K562 (cell line): ENCODE measurements at regions not wholly inside any gene's neighbourhood (a gene's known extent, or its start where the extent isn't known, plus 50 kb on each side); places are given as distances from the start of the nearest gene placed in this dataset.

Experiments used
- ATAC-seq: fragments of 200-7000 bp; cut with Tn5 transposase; 3 replicates; pipeline ENCODE4 v1.9.1; 2020; ENCODE audit warnings: moderate library complexity
- BruUV-seq: library from RNA; stranded (reverse); fragments of 400-500 nt; replicated peaks from 2 replicates; lab custom pipeline; 2021; lab: Mats Ljungman, UMichigan
- CTCF ChIA-PET: fragments of 300-600 bp; formaldehyde crosslinking; extraction: SDS; loops from one replicate; lab custom pipeline; 2021; ENCODE audit warnings: low intra/inter-chr PET ratio; lab: Yijun Ruan, JAX
- POLR2A ChIA-PET: fragments of 300-600, 350-650 bp; sonication (Branson Sonifier 250); formaldehyde crosslinking; extraction: SDS; loops from one replicate; lab custom pipeline; 2021; ENCODE audit warnings: antibody characterized with exemption, inconsistent platforms; lab: Yijun Ruan, JAX
- DNase-seq, 4 experiments: peaks; one replicate each; pipeline versions ENCODE4 v3.0.0 to v3.0.0-alpha.2; 2011 to 2018; ENCODE audit warnings: low spot score in 3 of 4, mixed read lengths in 3 of 4; ENCODE audit errors: extremely low read depth in 1 of 4
- FAIRE-seq: peaks from 2 replicates; lab custom pipeline; 2011; peaks lifted over from hg19 to GRCh38; lab: Jason Lieb, UNC
- H2AFZ ChIP-seq: 2 replicates; pipeline ENCODE4 v1.6.0; 2011; ENCODE audit warnings: low read depth, low read length, control low read depth, inconsistent platforms
- H3K27ac ChIP-seq: fragments of 200-600 bp; 3 replicates; pipeline ENCODE4 v1.8.0; 2011; ENCODE audit warnings: low read depth, mild to moderate bottlenecking, control low read depth, inconsistent platforms, low read length, moderate library complexity, mixed read lengths; ENCODE audit errors: extremely low read depth
- H3K27me3 ChIP-seq, 2 experiments: fragments of 300-600 bp in 1 of 2; 2 replicates in 1 of 2; 3 replicates in 1 of 2; pipeline versions ENCODE4 v1.6.0 to v1.8.0; 2011; ENCODE audit warnings: inconsistent platforms in 2 of 2, low read length in 2 of 2, mild to moderate bottlenecking in 1 of 2, mixed read lengths in 1 of 2, moderate library complexity in 1 of 2; ENCODE audit not compliant: control insufficient read depth in 2 of 2, insufficient read depth in 2 of 2
- H3K36me3 ChIP-seq: fragments of 300-600 bp; 3 replicates; pipeline ENCODE4 v1.8.0; 2011; ENCODE audit warnings: mild to moderate bottlenecking, low read length, inconsistent platforms; ENCODE audit not compliant: control insufficient read depth, insufficient read depth
- H3K4me1 ChIP-seq, 2 experiments: fragments of 200-600 bp in 1 of 2; replicated peaks in 1 of 2; 2 replicates in 1 of 2; 3 replicates in 1 of 2; pipeline versions ENCODE4 v1.5.1 to v1.8.0; 2011; ENCODE audit warnings: inconsistent platforms in 2 of 2, low read length in 2 of 2, mild to moderate bottlenecking in 1 of 2, mixed read lengths in 1 of 2, moderate library complexity in 1 of 2; ENCODE audit not compliant: control insufficient read depth in 2 of 2, insufficient read depth in 2 of 2
- H3K4me2 ChIP-seq: 2 replicates; pipeline ENCODE4 v1.6.1; 2011; ENCODE audit warnings: low read length, control low read depth, inconsistent platforms, mixed read lengths; ENCODE audit not compliant: insufficient read depth
- H3K4me3 ChIP-seq: fragments of 200-600 bp; sonication (generic), shearing (Covaris generic); 2 replicates; pipeline ENCODE4 v1.5.1; 2016; ENCODE audit warnings: control low read depth, inconsistent platforms
- H3K79me2 ChIP-seq: fragments of 200-600 bp; 3 replicates; pipeline ENCODE4 v1.8.0; 2011; ENCODE audit warnings: low read length, inconsistent platforms; ENCODE audit not compliant: control insufficient read depth, insufficient read depth
- H3K9ac ChIP-seq, 2 experiments: 2 replicates each; pipeline versions ENCODE4 v1.6.0 to v1.6.1; 2011; ENCODE audit warnings: low read depth in 2 of 2, low read length in 2 of 2, control low read depth in 1 of 2, inconsistent platforms in 1 of 2, mild to moderate bottlenecking in 1 of 2, mixed read lengths in 1 of 2; ENCODE audit not compliant: insufficient read depth in 1 of 2
- H3K9me1 ChIP-seq: one replicate; pipeline ENCODE4 v1.6.0; 2011; ENCODE audit warnings: inconsistent platforms, mild to moderate bottlenecking, low read length, moderate library complexity; ENCODE audit not compliant: control insufficient read depth, insufficient read depth
- H3K9me3 ChIP-seq: replicated peaks from 2 replicates; pipeline ENCODE4 v1.5.1; 2011; ENCODE audit warnings: low read depth, low read length, inconsistent platforms; ENCODE audit not compliant: control insufficient read depth, insufficient read depth
- H4K20me1 ChIP-seq: replicated peaks from 2 replicates; pipeline ENCODE4 v1.6.1; 2011; ENCODE audit warnings: low read length, inconsistent platforms, mixed read lengths; ENCODE audit not compliant: control insufficient read depth, insufficient read depth
- ADNP ChIP-seq: fragments of 200-800 bp; sonication (Bioruptor generic); IDR thresholded peaks from 2 replicates; pipeline ENCODE4 v1.6.1; 2016; ENCODE audit warnings: missing genetic modification characterization, missing compliant biosample characterization
- CEBPB ChIP-seq: fragments of 450-650 bp; IDR thresholded peaks from 2 replicates; pipeline ENCODE4 v1.6.1; 2016; ENCODE audit warnings: missing genetic modification characterization, missing compliant biosample characterization
- CHCHD3 ChIP-seq: fragments of 250-450 bp; sonication (Bioruptor Pico); IDR thresholded peaks from 2 replicates; pipeline ENCODE4 v2.1.2; 2022; ENCODE audit warnings: mild to moderate bottlenecking
- ELF1 ChIP-seq: fragments of 200-800 bp; sonication (Bioruptor generic); IDR thresholded peaks from 2 replicates; pipeline ENCODE4 v1.6.1; 2016; ENCODE audit warnings: missing genetic modification characterization, missing compliant biosample characterization
- ESRRB ChIP-seq: fragments of 250-450 bp; sonication (Bioruptor Pico); IDR thresholded peaks from 2 replicates; pipeline ENCODE4 v1.5.0; 2020; ENCODE audit warnings: mild to moderate bottlenecking, moderate library complexity, borderline replicate concordance
- ETS2 ChIP-seq: IDR thresholded peaks from 2 replicates; pipeline ENCODE4 v1.6.1; 2016; ENCODE audit warnings: borderline replicate concordance, missing genetic modification characterization, mild to moderate bottlenecking, moderate library complexity, missing compliant biosample characterization; ENCODE audit not compliant: poor library complexity, severe bottlenecking
- GABPB2 ChIP-seq: fragments of 250-450 bp; sonication (Bioruptor Pico); conservative IDR thresholded peaks from 2 replicates; pipeline ENCODE4 v1.5.1; 2021; ENCODE audit warnings: mild to moderate bottlenecking
- GTF2A2 ChIP-seq: IDR thresholded peaks from 2 replicates; pipeline ENCODE4 v1.6.1; 2016; ENCODE audit warnings: mild to moderate bottlenecking, missing genetic modification characterization, missing compliant biosample characterization
- ILK ChIP-seq: fragments of 450-650 bp; IDR thresholded peaks from 2 replicates; pipeline ENCODE4 v1.6.1; 2016; ENCODE audit warnings: missing genetic modification characterization, low read depth, mild to moderate bottlenecking, missing compliant biosample characterization, moderate library complexity, borderline replicate concordance
- IRF2 ChIP-seq: sonication (generic); formaldehyde crosslinking; IDR thresholded peaks from 2 replicates; pipeline ENCODE4 v1.8.1; 2022; ENCODE audit warnings: mild to moderate bottlenecking, missing genetic modification reagents
- PPARD ChIP-seq: fragments of 250-450 bp; sonication (Bioruptor Pico); IDR thresholded peaks from 2 replicates; pipeline ENCODE4 v1.8.0; 2022; ENCODE audit warnings: inconsistent platforms, mild to moderate bottlenecking, moderate library complexity
- PTTG1 ChIP-seq: fragments of 450-650 bp; IDR thresholded peaks from 2 replicates; pipeline ENCODE4 v1.6.1; 2016; ENCODE audit warnings: low read depth, mild to moderate bottlenecking, missing genetic modification characterization, missing compliant biosample characterization
- RBM39 ChIP-seq: fragments of 200-400 bp; formaldehyde crosslinking; optimal IDR thresholded peaks from 2 replicates; pipeline ENCODE3; 2018; ENCODE audit warnings: low read depth, low read length
- SUPT5H ChIP-seq: fragments of 450-650 bp; IDR thresholded peaks from 2 replicates; pipeline ENCODE4 v1.6.1; 2016
- TBL1XR1 ChIP-seq, 2 experiments: IDR thresholded peaks; 2 replicates each; pipeline ENCODE4 v1.6.1; 2012; ENCODE audit warnings: improper control_type of control experiment in 2 of 2, low read length in 2 of 2, mild to moderate bottlenecking in 1 of 2
- TCF7 ChIP-seq: sonication (generic); IDR thresholded peaks from 2 replicates; pipeline ENCODE4 v1.6.1; 2016; ENCODE audit warnings: antibody characterized with exemption, borderline replicate concordance
- THRAP3 ChIP-seq: fragments of 450-650 bp; IDR thresholded peaks from 2 replicates; pipeline ENCODE4 v1.6.1; 2016; ENCODE audit warnings: mild to moderate bottlenecking, inconsistent platforms, borderline replicate concordance
- ZFP36 ChIP-seq: fragments of 150-350 bp; IDR thresholded peaks from 2 replicates; pipeline ENCODE4 v1.6.1; 2018; ENCODE audit warnings: low read length, low read depth; ENCODE audit not compliant: partially characterized antibody
- ZNF184 ChIP-seq: sonication (generic); formaldehyde crosslinking; IDR thresholded peaks from 2 replicates; pipeline ENCODE4 v1.5.0; 2020; ENCODE audit warnings: missing genetic modification reagents
- ZNF282 ChIP-seq: sonication (generic); formaldehyde crosslinking; IDR thresholded peaks from 2 replicates; pipeline ENCODE4 v1.8.1; 2023; ENCODE audit warnings: missing genetic modification reagents
- ZNF347 ChIP-seq: fragments of 450-650 bp; formaldehyde crosslinking; IDR thresholded peaks from 2 replicates; pipeline ENCODE4 v1.4.0; 2020; ENCODE audit warnings: low read depth, mild to moderate bottlenecking, moderate library complexity
- WGBS: fragments of 100-300 bp; shearing (Covaris generic); methylation state at CpG from one replicate; pipeline ENCODE4 v1.1.6; 2016; ENCODE audit warnings: low coverage, mixed read lengths; ENCODE audit not compliant: insufficient coverage; ENCODE audit errors: missing lambda C conversion rate; 5-methylcytosine and 5-hydroxymethylcytosine counted together
- in situ Hi-C: fragments of 300-500 bp; cut with MboI; formaldehyde crosslinking; loops from 4 replicates; pipeline ENCODE4 v1.15.0; 2018; ENCODE audit warnings: inconsistent platforms, mixed read lengths
- intact Hi-C: fragments of 100-400 bp; cut with micrococcal nuclease; formaldehyde crosslinking; loops from 2 replicates; pipeline ENCODE4 v1.14.2; 2022

DNA sequence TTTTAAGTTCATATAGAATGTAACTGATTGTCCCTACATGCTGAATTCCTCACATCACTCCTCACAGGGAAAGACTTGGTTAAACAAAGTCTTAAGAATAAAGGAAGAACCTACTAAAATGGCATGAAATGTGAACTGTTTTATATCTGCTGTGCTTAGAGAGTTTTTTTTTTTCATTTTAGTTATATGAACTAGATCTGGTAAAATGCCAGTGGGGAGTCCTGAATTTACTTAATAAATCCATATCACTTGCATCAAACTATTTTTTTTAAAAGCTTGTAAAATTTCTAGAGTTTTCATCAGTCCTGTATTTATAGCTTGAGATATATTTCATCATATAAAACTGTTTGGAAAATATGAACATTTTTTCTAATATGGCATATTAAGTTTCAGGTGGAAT is 1528.6 kb downstream of the EFNA5 start (continued):
- TF ChIP-seq PPARD (CRISPR knock-in tag) (no peak), ESRRB (CRISPR knock-in tag) (no peak), ETS2 (tag) (no peak), ZFP36 (no peak), THRAP3 (no peak), ADNP (tag) (no peak), TBL1XR1 (IDR thresholded peaks at IDR 0.05; ENCODE audit: low read length in 2 of 2) (no peak), SUPT5H (no peak), ZNF282 (CRISPR knock-in tag) (no peak)

DNA sequence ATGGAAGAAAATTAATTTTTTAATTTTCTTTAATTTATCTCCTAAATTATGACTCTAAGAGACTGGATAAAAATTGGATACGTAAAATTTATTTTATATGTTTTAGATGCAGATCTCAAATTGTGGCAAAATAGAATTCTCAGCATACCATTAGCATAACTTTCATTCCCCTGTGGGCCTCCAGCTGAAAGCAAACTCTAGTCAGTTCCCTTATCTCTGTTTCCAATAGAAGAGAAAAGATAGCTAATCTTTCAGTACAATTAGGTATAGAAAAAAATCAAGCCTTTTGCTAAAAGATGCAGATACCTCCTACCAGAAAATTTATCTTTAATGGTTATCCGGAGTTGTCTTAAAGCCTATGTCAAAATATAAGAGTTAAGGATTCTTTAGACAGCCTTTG is 1530.6 kb downstream of the EFNA5 start:
- H4K20me1 ChIP-seq, result no peaks in the 10 kb centered on the region
- H3K4me2 ChIP-seq, result no peak overlapping the region
- H3K9me1 ChIP-seq, result no peaks in the 10 kb centered on the region
- no peak overlapping the region for H3K27ac ChIP-seq
- no TSS peak for BruUV-seq
- H3K36me3 ChIP-seq, result no peaks in the 10 kb centered on the region
- ChIA-PET CTCF (no interaction called here), POLR2A (interaction anchor here (0.5 kb wide), 1 partner anchor 39 kb away, joined by 3 read pairs; no protein-coding TSS in a partner anchor)
- in situ Hi-C loops, result no loop called here
- 0% methylated on average over 2 of the region's 2 CpGs for WGBS
- no peak for ATAC-seq
- intact Hi-C loops, result no loop called here
- TF ChIP-seq GTF2A2, result no peak
- TF ChIP-seq RBM39, result no peak
- TF ChIP-seq CEBPB (tag), result no peak
- no peak for TF ChIP-seq CHCHD3 (CRISPR knock-in tag)
- TF ChIP-seq ZNF184, result no peak
- no peak for TF ChIP-seq ZNF347 (CRISPR knock-in tag)
- TF ChIP-seq TCF7, result no peak
- TF ChIP-seq ELF1 (tag), result no peak
- no peak for TF ChIP-seq PTTG1 (tag)
- TF ChIP-seq GABPB2 (CRISPR knock-in tag), result no peak
- TF ChIP-seq IRF2 (CRISPR knock-in tag), result no peak
- no peak for TF ChIP-seq ILK (tag)
- H3K27me3 ChIP-seq, result no peaks in the 10 kb centered on the region
- no peaks in the 10 kb centered on the region for H3K9me3 ChIP-seq
- no peak overlapping the region for H3K9ac ChIP-seq
- no peaks in the 10 kb centered on the region for H3K4me1 ChIP-seq
- no peak for DNase-seq
- H3K79me2 ChIP-seq, result no peaks in the 10 kb centered on the region
- no peak for FAIRE-seq
- H3K4me3 ChIP-seq, result no peak overlapping the region
- no peak overlapping the region for H2AFZ ChIP-seq
